ENCODE measurements at regions not wholly inside any gene's neighbourhood (a gene's known extent, or its start where the extent isn't known, plus 50 kb on each side); places are given as distances from the start of the nearest gene placed in this dataset.

- H3K36me3 ChIP-seq (replicated peaks in 1 of 2; ENCODE audit: control insufficient read depth in 1 of 2, insufficient read depth in 2 of 2, low read length in 2 of 2): no peaks in the 10 kb centered on the region; a peak in 1 of 5 replicates
- H3K9me3 ChIP-seq (ENCODE audit: low read length): peaks cover 54% of the 10 kb centered on the region
- H3K79me2 ChIP-seq (ENCODE audit: insufficient read depth, low read length): no peaks in the 10 kb centered on the region
- no peak overlapping the region for H3K4me2 ChIP-seq (ENCODE audit: low read depth, low read length)
- H3K4me1 ChIP-seq (ENCODE audit: insufficient read depth, low read length): no peaks in the 10 kb centered on the region
- no peak overlapping the region for H3K9ac ChIP-seq (ENCODE audit: insufficient read depth, low read depth, low read length)
- intact Hi-C loops (cut with micrococcal nuclease; ENCODE audit: unreplicated experiment): no loop called here
- no peaks in the 10 kb centered on the region for H4K20me1 ChIP-seq (ENCODE audit: insufficient read depth, low read length)
- POLR2A ChIA-PET: no interaction called here
- no peak overlapping the region for H3K27ac ChIP-seq (ENCODE audit: extremely low read length, insufficient read depth, low read length)
- no peak overlapping the region for H3K4me3 ChIP-seq (replicated peaks in 1 of 3; ENCODE audit: insufficient read depth in 1 of 3, low read depth in 2 of 3, low read length in 3 of 3)
- DNase-seq (ENCODE audit: low spot score) (no peak), FAIRE-seq (no peak), ATAC-seq (no peak)
- H3K27me3 ChIP-seq (ENCODE audit: control insufficient read depth in 1 of 2, insufficient read depth in 2 of 2, low read length in 2 of 2): no peaks in the 10 kb centered on the region
- 9% methylated on average over 3 of the region's 3 CpGs for WGBS (ENCODE audit: low lambda C conversion rate)
- CTCF ChIA-PET (ENCODE audit: low intra/inter-chr PET ratio, low total read pairs): no interaction called here
- H2AFZ ChIP-seq (ENCODE audit: low read length): no peak overlapping the region
- no TSS peak for BruUV-seq (replicated peaks)
- in situ Hi-C loops (cut with HindIII; ENCODE audit: extremely low pct_ligation_motif_present, low pct_unique_long_range_greater_than_20kb): no loop called here
- TF ChIP-seq ZNF737 (CRISPR knock-in tag; IDR thresholded peaks at IDR 0.05; ENCODE audit: borderline replicate concordance): no peak
- no peak for TF ChIP-seq THRA (CRISPR knock-in tag; IDR thresholded peaks at IDR 0.05; ENCODE audit: borderline replicate concordance)
- TF ChIP-seq ZNF331 (CRISPR knock-in tag; IDR thresholded peaks at IDR 0.05): no peak
- no peak for TF ChIP-seq ZNF564 (CRISPR knock-in tag; IDR thresholded peaks at IDR 0.05)
- no peak for TF ChIP-seq FOXM1 (CRISPR knock-in tag; IDR thresholded peaks at IDR 0.05)
- no peak for TF ChIP-seq GLI4 (CRISPR knock-in tag; IDR thresholded peaks at IDR 0.05; ENCODE audit: borderline replicate concordance)
- no peak for TF ChIP-seq ZNF343 (CRISPR knock-in tag; IDR thresholded peaks at IDR 0.05)
- no peak for TF ChIP-seq ZNF562 (CRISPR knock-in tag; IDR thresholded peaks at IDR 0.05; ENCODE audit: borderline replicate concordance)
- no peak for TF ChIP-seq KDM4B (CRISPR knock-in tag; IDR thresholded peaks at IDR 0.05)
- no peak for TF ChIP-seq CHD2 (IDR thresholded peaks at IDR 0.05; ENCODE audit: low read depth, low read length)
- no peak for TF ChIP-seq ZNF556 (CRISPR knock-in tag; IDR thresholded peaks at IDR 0.05; ENCODE audit: borderline replicate concordance)
- TF ChIP-seq ZNF773 (CRISPR knock-in tag; IDR thresholded peaks at IDR 0.05; ENCODE audit: borderline replicate concordance): no peak
- TF ChIP-seq HMG20B (CRISPR knock-in tag; conservative IDR thresholded peaks at IDR 0.05): no peak
- no peak for TF ChIP-seq REST (IDR thresholded peaks at IDR 0.05; ENCODE audit: borderline replicate concordance in 1 of 2, low read depth in 1 of 2, low read length in 2 of 2)
- no peak for TF ChIP-seq HDAC6 (IDR thresholded peaks at IDR 0.05; ENCODE audit: low read depth, low read length)
- TF ChIP-seq CREB1 (IDR thresholded peaks at IDR 0.05): no peak
- TF ChIP-seq CREB1 (CRISPR knock-in tag; IDR thresholded peaks at IDR 0.05): no peak
Measured at GRCh38 chr6:9717568-9717967, 697.3 kb downstream of the TFAP2A start.

All from HepG2 (cell line).